OCI-LY3 (cell line): ENCODE measurements at regions not wholly inside any gene's neighbourhood (a gene's known extent, or its start where the extent isn't known, plus 50 kb on each side); places are given as distances from the start of the nearest gene placed in this dataset.

Source experiments
- H2AFZ ChIP-seq: fragments of 200-600, 300-600 bp; shearing (Covaris generic); 2 replicates; pipeline ENCODE4 v1.6.0; 2014; ENCODE audit warnings: antibody characterized with exemption, low read depth, low read length
- H3K27ac ChIP-seq: fragments of 200-600, 300-600 bp; sonication (generic); 2 replicates; pipeline ENCODE4 v1.5.1; 2014; ENCODE audit warnings: mild to moderate bottlenecking, low read length, moderate library complexity, mixed read lengths
- H3K27me3 ChIP-seq: fragments of 200-600, 300-600 bp; sonication (generic); 2 replicates; pipeline ENCODE4 v1.6.1; 2014; ENCODE audit warnings: low read depth, low read length, mixed read lengths
- H3K36me3 ChIP-seq: fragments of 200-600, 300-600 bp; sonication (generic); replicated peaks from 2 replicates; pipeline ENCODE3; 2014; ENCODE audit warnings: low read depth, low read length, mixed read lengths
- H3K4me1 ChIP-seq: fragments of 300-600, 200-600 bp; sonication (generic); 2 replicates; pipeline ENCODE4 v1.6.1; 2014; ENCODE audit warnings: low read length, mixed read lengths
- H3K4me2 ChIP-seq: fragments of 200-600, 300-600 bp; sonication (generic); 2 replicates; pipeline ENCODE4 v1.6.1; 2014; ENCODE audit warnings: low read length, mixed read lengths
- H3K4me3 ChIP-seq: fragments of 300-600, 200-600 bp; sonication (generic); 2 replicates; pipeline ENCODE4 v1.5.1; 2014; ENCODE audit warnings: antibody characterized with exemption, mild to moderate bottlenecking, low read length, moderate library complexity
- H3K79me2 ChIP-seq: fragments of 300-600, 200-600 bp; shearing (Covaris generic); 2 replicates; pipeline ENCODE4 v1.6.1; 2014; ENCODE audit warnings: mild to moderate bottlenecking, low read length, mixed read lengths
- H3K9ac ChIP-seq: fragments of 300-600, 200-600 bp; shearing (Covaris generic); 2 replicates; pipeline ENCODE4 v1.6.0; 2014; ENCODE audit warnings: mild to moderate bottlenecking, low read length, moderate library complexity
- H3K9me3 ChIP-seq: fragments of 200-600, 300-600 bp; shearing (Covaris generic); 2 replicates; pipeline ENCODE4 v1.6.1; 2014; ENCODE audit warnings: low read length, mixed read lengths; ENCODE audit not compliant: insufficient read depth
- H4K20me1 ChIP-seq: fragments of 200-600, 300-600 bp; sonication (generic); 2 replicates; pipeline ENCODE4 v1.6.1; 2016; ENCODE audit warnings: low read length, mixed read lengths; ENCODE audit not compliant: insufficient read depth
- EZH2phosphoT487 ChIP-seq: fragments of 200-600 bp; shearing (Covaris generic); IDR thresholded peaks from 2 replicates; pipeline ENCODE4 v1.6.1; 2018; ENCODE audit warnings: antibody characterized with exemption, mixed run types, low read depth
- TF ChIP-seq, protein P1 (sequence below): fragments of 200-600, 300-600 bp; sonication (generic); IDR thresholded peaks from 2 replicates; pipeline ENCODE4 v1.5.1; 2014; ENCODE audit warnings: antibody characterized with exemption, low read length, low read depth

DNA sequence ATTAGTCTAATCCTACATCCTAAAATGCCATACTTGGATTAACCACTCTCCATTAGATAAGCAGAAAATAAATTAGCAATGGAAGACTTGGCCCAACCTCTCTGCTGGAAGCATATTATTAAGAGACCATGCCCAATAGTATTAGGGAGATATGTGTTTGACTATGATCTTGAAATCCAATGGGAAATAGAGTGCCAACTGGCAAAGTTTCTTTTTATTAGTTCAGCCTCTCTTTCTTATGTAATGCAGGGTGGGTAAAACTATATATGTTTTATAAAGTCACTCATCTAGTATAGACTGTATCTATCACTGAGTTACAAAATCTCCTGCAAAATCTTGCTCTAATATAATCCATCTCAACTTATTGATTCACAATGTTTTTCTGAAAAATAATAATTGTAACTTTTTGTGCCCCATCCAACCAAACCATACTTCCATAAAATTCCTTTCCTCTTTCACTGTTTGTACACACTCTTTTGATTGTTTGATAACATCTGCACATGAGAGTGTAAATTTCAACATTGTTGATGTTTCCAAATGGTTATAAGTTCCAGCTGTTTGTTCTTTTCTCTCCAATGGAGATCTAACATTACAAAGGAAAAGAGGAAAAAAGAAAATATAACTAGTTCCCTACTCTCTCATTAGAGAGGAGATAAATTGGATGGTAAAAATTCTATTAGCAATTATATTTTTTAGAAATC lies 408.1 kb upstream of the ADGRL2 start:
- no peaks in the 10 kb centered on the region for H3K79me2 ChIP-seq
- TF ChIP-seq, protein P1, sequence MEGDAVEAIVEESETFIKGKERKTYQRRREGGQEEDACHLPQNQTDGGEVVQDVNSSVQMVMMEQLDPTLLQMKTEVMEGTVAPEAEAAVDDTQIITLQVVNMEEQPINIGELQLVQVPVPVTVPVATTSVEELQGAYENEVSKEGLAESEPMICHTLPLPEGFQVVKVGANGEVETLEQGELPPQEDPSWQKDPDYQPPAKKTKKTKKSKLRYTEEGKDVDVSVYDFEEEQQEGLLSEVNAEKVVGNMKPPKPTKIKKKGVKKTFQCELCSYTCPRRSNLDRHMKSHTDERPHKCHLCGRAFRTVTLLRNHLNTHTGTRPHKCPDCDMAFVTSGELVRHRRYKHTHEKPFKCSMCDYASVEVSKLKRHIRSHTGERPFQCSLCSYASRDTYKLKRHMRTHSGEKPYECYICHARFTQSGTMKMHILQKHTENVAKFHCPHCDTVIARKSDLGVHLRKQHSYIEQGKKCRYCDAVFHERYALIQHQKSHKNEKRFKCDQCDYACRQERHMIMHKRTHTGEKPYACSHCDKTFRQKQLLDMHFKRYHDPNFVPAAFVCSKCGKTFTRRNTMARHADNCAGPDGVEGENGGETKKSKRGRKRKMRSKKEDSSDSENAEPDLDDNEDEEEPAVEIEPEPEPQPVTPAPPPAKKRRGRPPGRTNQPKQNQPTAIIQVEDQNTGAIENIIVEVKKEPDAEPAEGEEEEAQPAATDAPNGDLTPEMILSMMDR = no peak
- no peak for TF ChIP-seq EZH2phosphoT487
- no peaks in the 10 kb centered on the region for H4K20me1 ChIP-seq
- H3K27me3 ChIP-seq = no peaks in the 10 kb centered on the region
- H3K4me1 ChIP-seq = no peaks in the 10 kb centered on the region
- H3K4me3 ChIP-seq = no peak overlapping the region
- H3K27ac ChIP-seq = no peak overlapping the region
- H3K9ac ChIP-seq = no peak overlapping the region
- no peaks in the 10 kb centered on the region for H3K9me3 ChIP-seq
- H3K36me3 ChIP-seq = no peaks in the 10 kb centered on the region
- no peak overlapping the region for H3K4me2 ChIP-seq
- H2AFZ ChIP-seq = no peak overlapping the region

DNA sequence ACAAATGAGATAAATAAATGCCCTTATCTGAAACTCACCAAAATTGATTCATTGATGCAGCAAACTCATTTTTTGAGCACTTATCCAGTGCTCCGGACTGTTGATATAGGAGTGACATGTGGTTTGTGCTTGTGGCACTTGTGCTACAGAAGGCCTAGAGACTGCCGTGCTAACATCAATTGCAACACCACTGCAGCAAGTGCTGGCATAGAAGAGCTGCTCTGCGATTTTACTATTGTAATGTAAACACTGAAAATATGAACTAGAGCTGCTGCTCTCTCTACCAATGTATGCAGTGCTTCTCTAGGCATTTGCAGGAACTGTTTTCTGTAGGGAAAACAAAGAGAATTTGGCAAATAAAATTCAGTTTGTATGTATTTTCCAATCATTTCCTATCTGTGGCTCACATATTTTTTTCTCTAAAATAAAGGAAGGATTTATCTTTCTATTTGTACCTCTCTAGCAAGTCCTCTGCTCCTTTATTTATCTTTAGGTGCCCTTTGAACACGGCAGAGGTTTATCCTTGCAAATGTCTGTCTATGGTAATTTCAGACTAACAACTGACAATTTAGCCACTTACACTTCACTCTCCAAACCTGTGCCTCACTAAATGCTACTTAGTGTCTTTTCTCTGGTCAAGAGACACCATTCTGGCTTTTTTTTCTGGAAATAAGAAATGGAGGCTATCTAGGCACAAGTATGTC lies 409.5 kb upstream of the ADGRL2 start:
- no peak overlapping the region for H3K4me2 ChIP-seq
- no peak overlapping the region for H3K9ac ChIP-seq
- no peaks in the 10 kb centered on the region for H3K27me3 ChIP-seq
- H3K79me2 ChIP-seq = no peaks in the 10 kb centered on the region
- H2AFZ ChIP-seq = no peak overlapping the region
- TF ChIP-seq, protein P1 = no peak
- no peak for TF ChIP-seq EZH2phosphoT487
- H3K4me1 ChIP-seq = no peaks in the 10 kb centered on the region
- H3K36me3 ChIP-seq = no peaks in the 10 kb centered on the region
- no peaks in the 10 kb centered on the region for H4K20me1 ChIP-seq
- H3K9me3 ChIP-seq = no peaks in the 10 kb centered on the region
- no peak overlapping the region for H3K4me3 ChIP-seq
- H3K27ac ChIP-seq = no peak overlapping the region

DNA sequence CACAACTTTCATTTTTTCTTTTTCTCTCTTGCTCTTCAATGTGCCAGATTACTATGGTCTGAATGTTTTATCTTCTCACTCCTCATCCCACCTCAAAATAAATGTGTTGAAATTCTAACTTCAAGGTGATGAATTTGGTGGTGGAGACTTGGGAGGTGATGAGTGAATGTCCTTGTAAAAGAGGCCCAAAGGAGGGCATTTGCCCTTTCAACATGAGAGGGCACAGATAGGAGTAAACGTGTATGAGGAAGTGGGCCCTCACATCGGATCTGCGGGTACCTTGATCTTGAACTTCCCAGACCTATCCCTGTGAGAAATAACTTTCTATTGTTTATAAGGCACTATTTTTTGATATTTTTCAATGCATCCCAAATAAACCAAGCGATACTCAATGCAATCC lies 412.3 kb upstream of the ADGRL2 start:
- Histone ChIP-seq H3K27me3 (no peaks in the 10 kb centered on the region), H3K27ac (no peak overlapping the region), H3K79me2 (no peaks in the 10 kb centered on the region), H2AFZ (no peak overlapping the region), H3K4me3 (no peak overlapping the region), H3K9me3 (no peaks in the 10 kb centered on the region), H3K9ac (no peak overlapping the region), H3K4me2 (no peak overlapping the region), H3K4me1 (no peaks in the 10 kb centered on the region), H3K36me3 (no peaks in the 10 kb centered on the region), H4K20me1 (no peaks in the 10 kb centered on the region)
- TF ChIP-seq, protein P1 = no peak
- TF ChIP-seq EZH2phosphoT487 = no peak

DNA sequence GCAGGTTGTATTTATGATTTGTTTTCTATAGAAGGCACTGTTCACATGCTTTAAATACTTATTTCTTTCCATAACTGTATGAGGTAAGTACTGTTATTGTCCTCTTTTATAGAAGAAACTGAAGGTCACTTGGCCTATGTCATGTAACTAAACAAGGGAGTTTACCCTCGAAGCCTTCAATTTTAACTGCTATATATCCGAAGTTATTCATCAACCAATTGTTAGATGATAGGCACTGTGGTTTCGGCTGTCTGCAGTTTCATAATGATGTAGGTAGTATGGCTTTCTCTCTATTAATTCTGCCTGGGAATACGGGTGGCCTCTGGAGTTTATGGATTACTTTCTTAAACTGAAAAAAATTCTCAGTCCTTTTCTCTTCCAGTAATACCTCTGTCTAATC lies 413.3 kb upstream of the ADGRL2 start:
- H3K4me2 ChIP-seq = no peak overlapping the region
- H3K27ac ChIP-seq = no peak overlapping the region
- no peak overlapping the region for H3K4me3 ChIP-seq
- H4K20me1 ChIP-seq = no peaks in the 10 kb centered on the region
- no peaks in the 10 kb centered on the region for H3K27me3 ChIP-seq
- H3K79me2 ChIP-seq = no peaks in the 10 kb centered on the region
- no peak overlapping the region for H3K9ac ChIP-seq
- no peaks in the 10 kb centered on the region for H3K36me3 ChIP-seq
- H3K4me1 ChIP-seq = no peaks in the 10 kb centered on the region
- TF ChIP-seq, protein P1 = no peak
- no peak for TF ChIP-seq EZH2phosphoT487
- no peaks in the 10 kb centered on the region for H3K9me3 ChIP-seq
- H2AFZ ChIP-seq = no peak overlapping the region
